ENCODE measurements at regions not wholly inside any gene's neighbourhood (a gene's known extent, or its start where the extent isn't known, plus 50 kb on each side); places are given as distances from the start of the nearest gene placed in this dataset.
"Not testable (repeated sequence)": the region's sequence is repeated elsewhere in the genome, so short reads cannot be mapped to it uniquely, and the experiment has no call there.

- peaks cover 12% of the 10 kb centered on the region for H3K9me3 Mint-ChIP-seq
- H3K36me3 Mint-ChIP-seq (ENCODE audit: low read depth), result no peaks in the 10 kb centered on the region
- H3K27ac Mint-ChIP-seq, result no peak overlapping the region
- H3K4me3 Mint-ChIP-seq, result no peak overlapping the region
- no peaks in the 10 kb centered on the region for H3K4me1 Mint-ChIP-seq
- no peak for ATAC-seq (replicated peaks)
- peaks cover 16% of the 10 kb centered on the region for H3K27me3 Mint-ChIP-seq
Observed at GRCh38 chr9:87421734-87422133, 75.9 kb upstream of the DAPK1 start.

DNA sequence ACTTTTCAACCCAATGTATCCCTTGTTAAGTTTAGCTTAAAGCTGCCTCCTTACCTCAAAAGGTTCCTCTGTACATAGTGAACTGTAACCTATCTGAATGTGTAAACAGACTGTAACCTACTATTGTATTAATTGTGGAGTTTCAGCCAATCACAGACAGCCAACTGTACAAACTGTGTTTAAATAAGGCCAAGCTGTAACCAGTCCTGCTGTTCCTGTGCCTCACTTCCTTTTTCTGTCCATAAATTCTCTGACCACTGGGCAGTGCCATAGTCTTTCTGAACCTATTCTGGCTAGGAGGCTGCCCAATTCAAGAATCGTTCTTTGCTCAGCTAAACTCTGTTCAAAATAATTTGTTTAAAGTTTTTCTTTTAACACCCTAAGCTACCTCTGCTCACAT is 74.7 kb upstream of the DAPK1 start:
- ATAC-seq (replicated peaks), result no peak
- no peak overlapping the region for H3K4me3 Mint-ChIP-seq
- peaks cover 12% of the 10 kb centered on the region for H3K9me3 Mint-ChIP-seq
- no peaks in the 10 kb centered on the region for H3K4me1 Mint-ChIP-seq
- H3K36me3 Mint-ChIP-seq (ENCODE audit: low read depth), result no peaks in the 10 kb centered on the region
- peaks cover 16% of the 10 kb centered on the region for H3K27me3 Mint-ChIP-seq
- no peak overlapping the region for H3K27ac Mint-ChIP-seq

GRCh38 chr9:87423885-87424284 is 73.8 kb upstream of the DAPK1 start:
- H3K4me3 Mint-ChIP-seq; H3K27ac Mint-ChIP-seq; H3K36me3 Mint-ChIP-seq (ENCODE audit: low read depth); ATAC-seq (replicated peaks); H3K4me1 Mint-ChIP-seq: not testable (repeated sequence)
- Mint-ChIP-seq H3K9me3 (peaks cover 12% of the 10 kb centered on the region), H3K27me3 (peaks cover 13% of the 10 kb centered on the region)

- ATAC-seq (replicated peaks), result no peak
- H3K4me1 Mint-ChIP-seq, result no peaks in the 10 kb centered on the region
- H3K4me3 Mint-ChIP-seq, result no peak overlapping the region
- H3K9me3 Mint-ChIP-seq, result peaks cover 12% of the 10 kb centered on the region
- peaks cover 13% of the 10 kb centered on the region for H3K27me3 Mint-ChIP-seq
- no peak overlapping the region for H3K27ac Mint-ChIP-seq
- no peaks in the 10 kb centered on the region for H3K36me3 Mint-ChIP-seq (ENCODE audit: low read depth)
Observed at GRCh38 chr9:87425202-87425601, 72.5 kb upstream of the DAPK1 start.

GRCh38 chr9:87427851-87428506 is 69.7 kb upstream of the DAPK1 start:
- peaks cover 8% of the 10 kb centered on the region for H3K27me3 Mint-ChIP-seq
- H3K27ac Mint-ChIP-seq, result no peak overlapping the region
- H3K4me1 Mint-ChIP-seq, result no peaks in the 10 kb centered on the region
- H3K4me3 Mint-ChIP-seq, result no peak overlapping the region
- H3K9me3 Mint-ChIP-seq, result peaks cover 12% of the 10 kb centered on the region
- no peaks in the 10 kb centered on the region for H3K36me3 Mint-ChIP-seq (ENCODE audit: low read depth)
- no peak for ATAC-seq (replicated peaks)

DNA sequence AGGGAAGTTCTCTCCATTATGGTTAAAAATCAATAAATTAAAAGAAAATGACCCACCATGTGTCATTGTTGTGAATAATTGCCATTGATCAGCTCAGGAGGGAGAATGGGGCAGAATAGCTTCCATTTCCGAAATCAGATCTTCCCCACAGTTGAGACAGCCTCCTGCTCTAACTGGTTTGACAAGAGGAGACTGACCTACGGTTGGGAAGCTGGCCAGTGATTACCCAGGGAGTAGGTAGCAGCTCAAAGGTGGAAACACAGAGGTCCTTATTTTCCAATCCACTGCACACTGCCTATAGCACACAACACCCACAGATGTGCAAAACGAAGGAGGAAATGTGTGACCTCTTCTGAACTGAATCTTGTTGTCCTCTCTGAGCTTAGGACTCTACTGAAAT is 69.0 kb upstream of the DAPK1 start:
- H3K4me1 Mint-ChIP-seq, result no peaks in the 10 kb centered on the region
- peaks cover 8% of the 10 kb centered on the region for H3K27me3 Mint-ChIP-seq
- no peaks in the 10 kb centered on the region for H3K36me3 Mint-ChIP-seq (ENCODE audit: low read depth)

DNA sequence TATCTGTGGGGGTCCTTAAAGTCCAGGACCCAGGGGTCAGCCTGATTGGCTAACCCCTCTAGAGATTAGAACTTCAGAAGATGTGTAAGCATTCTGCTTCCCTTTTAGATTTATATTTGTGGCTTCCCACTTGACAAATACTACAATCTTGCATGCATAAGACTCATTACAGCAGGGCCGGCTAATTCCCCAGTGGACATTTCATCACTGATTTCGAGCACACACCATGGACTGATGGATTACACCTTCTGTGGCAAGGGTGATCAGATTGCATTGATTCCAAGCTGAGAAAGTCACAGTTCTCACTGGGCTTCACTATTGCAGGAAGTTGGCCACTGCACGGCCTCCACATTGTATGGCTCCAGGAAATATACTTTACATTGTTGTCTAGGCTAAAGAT is 65.8 kb upstream of the DAPK1 start:
- no peaks in the 10 kb centered on the region for H3K36me3 Mint-ChIP-seq (ENCODE audit: low read depth)

More for the DNA sequence above, 69.0 kb upstream of the DAPK1 start:
- Mint-ChIP-seq H3K9me3 (peaks cover 9% of the 10 kb centered on the region), H3K27ac (no peak overlapping the region), H3K4me3 (no peak overlapping the region)
- ATAC-seq (replicated peaks), result no peak

GRCh38 chr9:87433853-87434252 is 63.8 kb upstream of the DAPK1 start:
- Mint-ChIP-seq H3K36me3 (ENCODE audit: low read depth) (no peaks in the 10 kb centered on the region), H3K27ac (no peak overlapping the region), H3K27me3 (peaks cover 3% of the 10 kb centered on the region), H3K4me3 (no peak overlapping the region), H3K4me1 (no peaks in the 10 kb centered on the region), H3K9me3 (no peaks in the 10 kb centered on the region)
- ATAC-seq (replicated peaks), result no peak

More for the DNA sequence above, 65.8 kb upstream of the DAPK1 start:
- Mint-ChIP-seq H3K27ac (no peak overlapping the region), H3K9me3 (no peaks in the 10 kb centered on the region), H3K27me3 (peaks cover 2% of the 10 kb centered on the region), H3K4me3 (no peak overlapping the region), H3K4me1 (no peaks in the 10 kb centered on the region)
- ATAC-seq (replicated peaks), result no peak

DNA sequence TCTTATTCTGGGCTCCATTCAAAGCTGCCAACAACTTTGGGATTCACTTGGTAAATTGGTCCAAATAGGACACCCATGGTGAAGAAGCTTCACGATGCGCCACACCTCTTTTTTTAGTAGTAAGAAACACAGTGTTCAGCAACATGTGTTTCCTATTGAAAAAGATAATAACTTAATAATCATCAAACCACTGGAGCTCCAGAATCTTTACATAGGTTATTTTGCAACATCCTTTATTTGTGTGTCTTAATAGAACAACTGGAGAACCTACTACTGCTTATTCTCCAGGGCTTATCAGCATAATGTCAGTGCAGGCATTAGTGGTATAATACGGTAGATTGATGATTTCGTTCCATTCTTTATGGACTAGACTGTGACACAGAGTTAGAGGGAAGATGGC is 63.3 kb upstream of the DAPK1 start:
- Mint-ChIP-seq H3K27ac (no peak overlapping the region), H3K27me3 (peaks cover 3% of the 10 kb centered on the region), H3K4me1 (no peaks in the 10 kb centered on the region), H3K36me3 (ENCODE audit: low read depth) (no peaks in the 10 kb centered on the region), H3K9me3 (no peaks in the 10 kb centered on the region), H3K4me3 (no peak overlapping the region)
- ATAC-seq (replicated peaks), result no peak

DNA sequence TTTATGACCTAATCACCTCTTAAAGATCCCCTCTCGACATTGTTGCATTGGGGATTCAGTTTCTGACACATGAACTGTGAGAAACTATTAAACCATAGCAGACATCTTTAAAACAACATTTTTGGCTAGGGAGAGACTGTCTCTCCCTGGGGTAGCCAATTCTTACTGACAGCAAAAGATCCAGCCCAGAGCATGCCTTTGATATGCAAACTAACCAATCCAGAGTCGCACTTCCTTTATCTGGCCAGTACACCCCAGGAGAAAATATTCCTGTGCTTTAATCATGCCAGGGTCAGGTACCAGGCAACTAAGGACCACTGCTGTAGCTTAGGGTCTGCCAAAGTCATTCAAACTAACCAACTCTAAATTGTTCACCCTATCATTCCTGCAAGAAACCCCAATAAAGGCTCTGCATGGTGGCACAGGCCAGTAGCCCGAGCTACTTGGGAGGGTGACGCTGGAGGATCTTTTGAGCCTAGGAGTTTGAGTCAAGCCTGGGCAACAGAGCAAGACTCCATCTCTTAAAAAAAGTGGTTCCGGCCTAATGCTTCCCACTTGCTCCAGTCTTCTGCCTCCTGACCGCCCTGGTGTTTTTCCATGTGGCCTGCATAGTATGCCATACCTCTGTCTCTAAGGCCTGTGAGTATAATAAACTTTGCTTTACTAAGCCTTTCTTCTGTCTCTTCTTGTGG is 62.3 kb upstream of the DAPK1 start:
- H3K4me3 Mint-ChIP-seq, result no peak overlapping the region
- H3K36me3 Mint-ChIP-seq (ENCODE audit: low read depth), result no peaks in the 10 kb centered on the region
- H3K4me1 Mint-ChIP-seq, result no peaks in the 10 kb centered on the region
- no peak overlapping the region for H3K27ac Mint-ChIP-seq
- ATAC-seq (replicated peaks), result no peak
- H3K27me3 Mint-ChIP-seq, result peaks cover 3% of the 10 kb centered on the region
- H3K9me3 Mint-ChIP-seq, result no peaks in the 10 kb centered on the region

GRCh38 chr9:87436716-87437115 is 61.0 kb upstream of the DAPK1 start:
- no peak overlapping the region for H3K4me3 Mint-ChIP-seq
- no peaks in the 10 kb centered on the region for H3K4me1 Mint-ChIP-seq
- no peaks in the 10 kb centered on the region for H3K9me3 Mint-ChIP-seq
- no peaks in the 10 kb centered on the region for H3K36me3 Mint-ChIP-seq (ENCODE audit: low read depth)
- no peak for ATAC-seq (replicated peaks)
- H3K27me3 Mint-ChIP-seq, result peaks cover 3% of the 10 kb centered on the region
- H3K27ac Mint-ChIP-seq, result no peak overlapping the region

- no peak for ATAC-seq (replicated peaks)
- no peak overlapping the region for H3K4me3 Mint-ChIP-seq
- H3K9me3 Mint-ChIP-seq, result no peaks in the 10 kb centered on the region
- H3K27ac Mint-ChIP-seq, result no peak overlapping the region
- no peaks in the 10 kb centered on the region for H3K36me3 Mint-ChIP-seq (ENCODE audit: low read depth)
- peaks cover 3% of the 10 kb centered on the region for H3K27me3 Mint-ChIP-seq
- H3K4me1 Mint-ChIP-seq, result no peaks in the 10 kb centered on the region
Observed at GRCh38 chr9:87437966-87438365, 59.7 kb upstream of the DAPK1 start.

GRCh38 chr9:87441251-87441650 is 56.4 kb upstream of the DAPK1 start:
- peaks cover 7% of the 10 kb centered on the region for H3K27me3 Mint-ChIP-seq
- no peak for ATAC-seq (replicated peaks)
- H3K4me1 Mint-ChIP-seq, result no peaks in the 10 kb centered on the region
- no peaks in the 10 kb centered on the region for H3K9me3 Mint-ChIP-seq
- H3K27ac Mint-ChIP-seq, result no peak overlapping the region
- no peak overlapping the region for H3K4me3 Mint-ChIP-seq
- no peaks in the 10 kb centered on the region for H3K36me3 Mint-ChIP-seq (ENCODE audit: low read depth)

- Mint-ChIP-seq H3K4me3 (no peak overlapping the region), H3K27me3 (peaks cover 4% of the 10 kb centered on the region), H3K4me1 (no peaks in the 10 kb centered on the region), H3K36me3 (ENCODE audit: low read depth) (no peaks in the 10 kb centered on the region), H3K27ac (no peak overlapping the region), H3K9me3 (no peaks in the 10 kb centered on the region)
- ATAC-seq (replicated peaks), result no peak
Observed at GRCh38 chr9:87442451-87442850, 55.2 kb upstream of the DAPK1 start.

DNA sequence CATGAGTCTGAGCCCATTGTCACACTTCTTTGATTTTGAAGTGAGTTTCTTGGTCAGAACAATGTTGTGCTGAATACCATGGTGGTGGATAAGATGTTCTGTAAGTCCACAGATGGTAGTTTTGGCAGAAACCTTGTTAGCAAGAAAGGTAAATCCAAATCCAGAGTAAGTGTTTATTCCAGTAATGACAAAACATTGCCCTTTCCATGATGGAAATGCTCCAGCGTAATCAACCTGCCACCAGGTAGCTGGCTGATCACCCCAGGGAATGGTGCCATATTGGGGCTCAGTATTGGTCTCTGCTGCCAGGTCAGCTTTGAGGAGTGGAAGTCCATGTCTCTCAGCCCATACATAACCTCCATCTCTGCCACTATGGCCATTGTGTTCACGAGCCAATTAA is 54.7 kb upstream of the DAPK1 start:
- Mint-ChIP-seq H3K27ac (no peak overlapping the region), H3K36me3 (ENCODE audit: low read depth) (no peaks in the 10 kb centered on the region)

More for the DNA sequence above, 54.7 kb upstream of the DAPK1 start:
- Mint-ChIP-seq H3K4me3 (no peak overlapping the region), H3K9me3 (no peaks in the 10 kb centered on the region), H3K27me3 (peaks cover 4% of the 10 kb centered on the region), H3K4me1 (no peaks in the 10 kb centered on the region)
- no peak for ATAC-seq (replicated peaks)
